HG02943 (cell line): ENCODE measurements at regions not wholly inside any gene's neighbourhood (a gene's known extent, or its start where the extent isn't known, plus 50 kb on each side); places are given as distances from the start of the nearest gene placed in this dataset.

Experiments
- ATAC-seq: cut with Tn5 transposase; IDR thresholded peaks from one replicate; pipeline ENCODE4 v1.9.1; 2021; ENCODE audit warnings: mild to moderate bottlenecking, low read depth, moderate library complexity; ENCODE audit not compliant: unreplicated experiment

- ATAC-seq, result no peak
Measured at GRCh38 chr7:50178166-50178565, 85.1 kb upstream of the ZPBP start.

- ATAC-seq, result no peak
Measured at GRCh38 chr7:50174948-50175347, 81.9 kb upstream of the ZPBP start.

GRCh38 chr7:50166997-50167965, 74.2 kb upstream of the ZPBP start:
- ATAC-seq, result peak; percentile 64

GRCh38 chr7:50164559-50165170, 71.6 kb upstream of the ZPBP start:
- ATAC-seq, result no peak

- ATAC-seq, result no peak
Measured at GRCh38 chr7:50160206-50160605, 67.2 kb upstream of the ZPBP start.

- no peak for ATAC-seq
Measured at GRCh38 chr7:50159154-50159553, 66.1 kb upstream of the ZPBP start.

- no peak for ATAC-seq
Measured at GRCh38 chr7:50156706-50157105, 63.7 kb upstream of the ZPBP start.

GRCh38 chr7:50156163-50156562, 63.1 kb upstream of the ZPBP start:
- no peak for ATAC-seq

- no peak for ATAC-seq
Measured at GRCh38 chr7:50155755-50156154, 62.7 kb upstream of the ZPBP start.

GRCh38 chr7:50153995-50154394, 60.9 kb upstream of the ZPBP start:
- no peak for ATAC-seq

- ATAC-seq, result no peak
Measured at GRCh38 chr7:50153148-50153547, 60.1 kb upstream of the ZPBP start.

GRCh38 chr7:50152486-50152885, 59.4 kb upstream of the ZPBP start:
- ATAC-seq, result no peak

- ATAC-seq, result no peak
Measured at GRCh38 chr7:50151661-50152060, 58.6 kb upstream of the ZPBP start.

GRCh38 chr7:50151001-50151400, 58.0 kb upstream of the ZPBP start:
- ATAC-seq, result no peak

- no peak for ATAC-seq
Measured at GRCh38 chr7:50149369-50149768, 56.3 kb upstream of the ZPBP start.

GRCh38 chr7:50147951-50148808, 55.1 kb upstream of the ZPBP start:
- peak; percentile 30 for ATAC-seq

- ATAC-seq, result no peak
Measured at GRCh38 chr7:50146692-50147091, 53.6 kb upstream of the ZPBP start.

GRCh38 chr7:50145801-50146338, 52.8 kb upstream of the ZPBP start:
- peak; percentile 55 for ATAC-seq

- ATAC-seq, result no peak
Measured at GRCh38 chr7:50145226-50145625, 52.2 kb upstream of the ZPBP start.
